DMS 273 treated with DMSO at 0.1 percent for 48 hours (cell line): ENCODE measurements at regions not wholly inside any gene's neighbourhood (a gene's known extent, or its start where the extent isn't known, plus 50 kb on each side); places are given as distances from the start of the nearest gene placed in this dataset.

ENCODE experiments used
- DNase-seq: peaks from one replicate; lab custom pipeline; 2025; lab: John Stamatoyannopoulos, UW

GRCh38 chr12:22740656-22741355 is 115.8 kb downstream of the ETNK1 start:
- DNase-seq, result no peak

- no peak for DNase-seq
Observed at GRCh38 chr12:22743700-22744099, 118.7 kb downstream of the ETNK1 start.

- DNase-seq, result no peak
Observed at GRCh38 chr12:22744197-22744596, 119.2 kb downstream of the ETNK1 start.

GRCh38 chr12:22746720-22747119 is 121.7 kb downstream of the ETNK1 start:
- no peak for DNase-seq

GRCh38 chr12:22755629-22756028 is 130.7 kb downstream of the ETNK1 start:
- no peak for DNase-seq

GRCh38 chr12:22759769-22760674 is 135.1 kb downstream of the ETNK1 start:
- DNase-seq, result no peak

GRCh38 chr12:22765421-22766130 is 140.6 kb downstream of the ETNK1 start:
- DNase-seq, result no peak

GRCh38 chr12:22766911-22767420 is 142.0 kb downstream of the ETNK1 start:
- DNase-seq, result no peak

GRCh38 chr12:22781339-22781738 is 156.4 kb downstream of the ETNK1 start:
- DNase-seq, result no peak

GRCh38 chr12:22787557-22787956 is 162.6 kb downstream of the ETNK1 start:
- no peak for DNase-seq

- no peak for DNase-seq
Observed at GRCh38 chr12:22788913-22789312, 163.9 kb downstream of the ETNK1 start.

- DNase-seq, result no peak
Observed at GRCh38 chr12:22792138-22792537, 167.2 kb downstream of the ETNK1 start.

GRCh38 chr12:22794017-22794416 is 169.0 kb downstream of the ETNK1 start:
- DNase-seq, result no peak

- DNase-seq, result no peak
Observed at GRCh38 chr12:22796941-22797630, 172.1 kb downstream of the ETNK1 start.

GRCh38 chr12:22797701-22798100 is 172.7 kb downstream of the ETNK1 start:
- DNase-seq, result no peak

GRCh38 chr12:22798116-22798515 is 173.1 kb downstream of the ETNK1 start:
- no peak for DNase-seq

GRCh38 chr12:22799503-22799902 is 174.5 kb downstream of the ETNK1 start:
- DNase-seq, result no peak

- no peak for DNase-seq
Observed at GRCh38 chr12:22800332-22800731, 175.4 kb downstream of the ETNK1 start.

- no peak for DNase-seq
Observed at GRCh38 chr12:22802883-22803630, 178.1 kb downstream of the ETNK1 start.

- DNase-seq, result no peak
Observed at GRCh38 chr12:22803725-22804124, 178.8 kb downstream of the ETNK1 start.

- no peak for DNase-seq
Observed at GRCh38 chr12:22808860-22809259, 183.9 kb downstream of the ETNK1 start.
